ENCODE measurements at regions not wholly inside any gene's neighbourhood (a gene's known extent, or its start where the extent isn't known, plus 50 kb on each side); places are given as distances from the start of the nearest gene placed in this dataset.

GRCh38 chr1:81186261-81186660 lies 614.5 kb upstream of the ADGRL2 start:
- TF ChIP-seq SUZ12 (IDR thresholded peaks at IDR 0.05; ENCODE audit: low read length) (no peak), ZNF274 (IDR thresholded peaks at IDR 0.05; ENCODE audit: borderline replicate concordance, extremely low read depth, low read length) (no peak), CHD7 (IDR thresholded peaks at IDR 0.05; ENCODE audit: insufficient replicate concordance, low read length) (no peak), CTCF (IDR thresholded peaks at IDR 0.05; ENCODE audit: control extremely low read depth in 1 of 3, insufficient read depth in 1 of 3, low read depth in 1 of 3, low read length in 3 of 3) (no peak), NRF1 (IDR thresholded peaks at IDR 0.05; ENCODE audit: low read depth, low read length) (no peak), YY1 (IDR thresholded peaks at IDR 0.05; ENCODE audit: low read depth, low read length) (no peak)

All from H1 (cell line).